GM21619 (cell line): ENCODE measurements at regions not wholly inside any gene's neighbourhood (a gene's known extent, or its start where the extent isn't known, plus 50 kb on each side); places are given as distances from the start of the nearest gene placed in this dataset.

Experiments
- ATAC-seq: cut with Tn5 transposase; IDR thresholded peaks from one replicate; pipeline ENCODE4 v1.9.1; 2021; ENCODE audit not compliant: unreplicated experiment

GRCh38 chr17:33352526-33352925 is 59.4 kb upstream of the ASIC2 start:
- ATAC-seq: no peak

GRCh38 chr17:33356266-33356665 is 63.2 kb upstream of the ASIC2 start:
- ATAC-seq: no peak

GRCh38 chr17:33363475-33363874 is 70.4 kb upstream of the ASIC2 start:
- ATAC-seq: no peak

- ATAC-seq: no peak
Measured at GRCh38 chr17:33366960-33367359, 73.9 kb upstream of the ASIC2 start.

- ATAC-seq: no peak
Measured at GRCh38 chr17:33369149-33369548, 76.1 kb upstream of the ASIC2 start.

GRCh38 chr17:33369876-33370275 is 76.8 kb upstream of the ASIC2 start:
- no peak for ATAC-seq

GRCh38 chr17:33370401-33370800 is 77.3 kb upstream of the ASIC2 start:
- ATAC-seq: no peak

- no peak for ATAC-seq
Measured at GRCh38 chr17:33371377-33371776, 78.3 kb upstream of the ASIC2 start.

GRCh38 chr17:33373273-33373672 is 80.2 kb upstream of the ASIC2 start:
- ATAC-seq: no peak

GRCh38 chr17:33375103-33375502 is 82.0 kb upstream of the ASIC2 start:
- ATAC-seq: no peak

- no peak for ATAC-seq
Measured at GRCh38 chr17:33375783-33376182, 82.7 kb upstream of the ASIC2 start.

- no peak for ATAC-seq
Measured at GRCh38 chr17:33377837-33378595, 84.9 kb upstream of the ASIC2 start.

- ATAC-seq: no peak
Measured at GRCh38 chr17:33381201-33381600, 88.1 kb upstream of the ASIC2 start.

- no peak for ATAC-seq
Measured at GRCh38 chr17:33383488-33384023, 90.5 kb upstream of the ASIC2 start.

- no peak for ATAC-seq
Measured at GRCh38 chr17:33385133-33385532, 92.0 kb upstream of the ASIC2 start.

- ATAC-seq: no peak
Measured at GRCh38 chr17:33385713-33386112, 92.6 kb upstream of the ASIC2 start.

GRCh38 chr17:33387406-33387805 is 94.3 kb upstream of the ASIC2 start:
- no peak for ATAC-seq

GRCh38 chr17:33389504-33390135 is 96.5 kb upstream of the ASIC2 start:
- no peak for ATAC-seq

- no peak for ATAC-seq
Measured at GRCh38 chr17:33390479-33391176, 97.5 kb upstream of the ASIC2 start.

- no peak for ATAC-seq
Measured at GRCh38 chr17:33396818-33397217, 103.7 kb upstream of the ASIC2 start.

GRCh38 chr17:33398386-33398785 is 105.3 kb upstream of the ASIC2 start:
- ATAC-seq: no peak

- no peak for ATAC-seq
Measured at GRCh38 chr17:33401249-33401648, 108.2 kb upstream of the ASIC2 start.
